ENCODE measurements at regions not wholly inside any gene's neighbourhood (a gene's known extent, or its start where the extent isn't known, plus 50 kb on each side); places are given as distances from the start of the nearest gene placed in this dataset.

DNA sequence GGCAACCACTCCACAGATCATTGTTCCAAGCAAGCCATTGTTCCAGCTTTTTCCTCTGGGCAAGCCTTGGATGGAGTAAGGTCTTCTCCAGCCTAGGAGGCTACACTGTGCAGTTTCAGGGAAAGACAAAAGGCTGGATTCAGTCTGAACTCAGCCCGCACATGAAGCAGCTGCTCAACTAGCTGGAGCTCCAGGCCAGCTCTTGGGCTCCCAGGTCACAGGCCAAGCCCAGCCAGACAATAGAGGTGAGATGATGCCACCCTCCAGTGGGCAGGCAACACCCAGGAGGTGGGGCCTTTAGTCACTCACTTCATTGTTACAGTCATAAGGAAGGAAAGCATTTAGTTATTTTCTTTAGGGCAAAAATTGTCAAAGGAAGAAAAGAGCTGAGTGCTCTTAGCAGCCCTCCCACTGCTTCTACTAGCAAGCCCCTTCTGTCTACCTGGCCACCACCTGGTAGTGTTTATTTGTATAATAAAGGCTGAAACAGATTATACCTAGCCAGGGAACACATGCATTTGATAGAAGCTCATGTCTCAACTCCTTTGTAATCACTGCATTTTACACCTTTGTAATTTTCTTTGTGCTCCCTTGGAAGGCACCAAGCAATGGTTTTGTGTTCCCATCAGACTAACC is 253.4 kb downstream of the WDR11 start:
- TF ChIP-seq FOS (IDR thresholded peaks at IDR 0.05; ENCODE audit: borderline replicate concordance, extremely low read depth, insufficient read length) (no peak), SUPT20H (IDR thresholded peaks at IDR 0.05; ENCODE audit: borderline replicate concordance, control insufficient read depth, low read depth, low read length) (no peak), ATF7 (IDR thresholded peaks at IDR 0.05; ENCODE audit: low read depth) (no peak), NR2C2 (IDR thresholded peaks at IDR 0.05; ENCODE audit: borderline replicate concordance, control insufficient read depth, insufficient read length, low read depth) (no peak)
- TF ChIP-seq, protein P1, sequence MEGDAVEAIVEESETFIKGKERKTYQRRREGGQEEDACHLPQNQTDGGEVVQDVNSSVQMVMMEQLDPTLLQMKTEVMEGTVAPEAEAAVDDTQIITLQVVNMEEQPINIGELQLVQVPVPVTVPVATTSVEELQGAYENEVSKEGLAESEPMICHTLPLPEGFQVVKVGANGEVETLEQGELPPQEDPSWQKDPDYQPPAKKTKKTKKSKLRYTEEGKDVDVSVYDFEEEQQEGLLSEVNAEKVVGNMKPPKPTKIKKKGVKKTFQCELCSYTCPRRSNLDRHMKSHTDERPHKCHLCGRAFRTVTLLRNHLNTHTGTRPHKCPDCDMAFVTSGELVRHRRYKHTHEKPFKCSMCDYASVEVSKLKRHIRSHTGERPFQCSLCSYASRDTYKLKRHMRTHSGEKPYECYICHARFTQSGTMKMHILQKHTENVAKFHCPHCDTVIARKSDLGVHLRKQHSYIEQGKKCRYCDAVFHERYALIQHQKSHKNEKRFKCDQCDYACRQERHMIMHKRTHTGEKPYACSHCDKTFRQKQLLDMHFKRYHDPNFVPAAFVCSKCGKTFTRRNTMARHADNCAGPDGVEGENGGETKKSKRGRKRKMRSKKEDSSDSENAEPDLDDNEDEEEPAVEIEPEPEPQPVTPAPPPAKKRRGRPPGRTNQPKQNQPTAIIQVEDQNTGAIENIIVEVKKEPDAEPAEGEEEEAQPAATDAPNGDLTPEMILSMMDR (IDR thresholded peaks at IDR 0.05 in 2 of 3, conservative IDR thresholded peaks at IDR 0.05 in 1 of 3; ENCODE audit: control insufficient read depth in 2 of 3, extremely low read depth in 1 of 3, insufficient read depth in 1 of 3, low read depth in 3 of 3, low read length in 3 of 3), result no peak
- TF ChIP-seq, protein P2, sequence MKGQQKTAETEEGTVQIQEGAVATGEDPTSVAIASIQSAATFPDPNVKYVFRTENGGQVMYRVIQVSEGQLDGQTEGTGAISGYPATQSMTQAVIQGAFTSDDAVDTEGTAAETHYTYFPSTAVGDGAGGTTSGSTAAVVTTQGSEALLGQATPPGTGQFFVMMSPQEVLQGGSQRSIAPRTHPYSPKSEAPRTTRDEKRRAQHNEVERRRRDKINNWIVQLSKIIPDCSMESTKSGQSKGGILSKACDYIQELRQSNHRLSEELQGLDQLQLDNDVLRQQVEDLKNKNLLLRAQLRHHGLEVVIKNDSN (IDR thresholded peaks at IDR 0.05; ENCODE audit: borderline replicate concordance, extremely low read length, insufficient read depth, low read depth, low read length), result no peak
- TF ChIP-seq, protein P3, sequence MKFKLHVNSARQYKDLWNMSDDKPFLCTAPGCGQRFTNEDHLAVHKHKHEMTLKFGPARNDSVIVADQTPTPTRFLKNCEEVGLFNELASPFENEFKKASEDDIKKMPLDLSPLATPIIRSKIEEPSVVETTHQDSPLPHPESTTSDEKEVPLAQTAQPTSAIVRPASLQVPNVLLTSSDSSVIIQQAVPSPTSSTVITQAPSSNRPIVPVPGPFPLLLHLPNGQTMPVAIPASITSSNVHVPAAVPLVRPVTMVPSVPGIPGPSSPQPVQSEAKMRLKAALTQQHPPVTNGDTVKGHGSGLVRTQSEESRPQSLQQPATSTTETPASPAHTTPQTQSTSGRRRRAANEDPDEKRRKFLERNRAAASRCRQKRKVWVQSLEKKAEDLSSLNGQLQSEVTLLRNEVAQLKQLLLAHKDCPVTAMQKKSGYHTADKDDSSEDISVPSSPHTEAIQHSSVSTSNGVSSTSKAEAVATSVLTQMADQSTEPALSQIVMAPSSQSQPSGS (IDR thresholded peaks at IDR 0.05; ENCODE audit: low read length), result no peak
- TF ChIP-seq, protein P4, sequence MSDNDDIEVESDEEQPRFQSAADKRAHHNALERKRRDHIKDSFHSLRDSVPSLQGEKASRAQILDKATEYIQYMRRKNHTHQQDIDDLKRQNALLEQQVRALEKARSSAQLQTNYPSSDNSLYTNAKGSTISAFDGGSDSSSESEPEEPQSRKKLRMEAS (IDR thresholded peaks at IDR 0.05; ENCODE audit: low read depth, low read length), result no peak

Measured in GM12878 (cell line).